Caco-2 (cell line): ENCODE measurements at regions not wholly inside any gene's neighbourhood (a gene's known extent, or its start where the extent isn't known, plus 50 kb on each side); places are given as distances from the start of the nearest gene placed in this dataset.

Experiments
- BruUV-seq: library from RNA; stranded (reverse); fragments of 400-500 nt; replicated peaks from 2 replicates; lab custom pipeline; 2021; lab: Mats Ljungman, UMichigan
- CTCF ChIA-PET: fragments of 300-600 bp; sonication (Branson Sonifier 250); formaldehyde crosslinking; loops from one replicate; lab custom pipeline; 2022; ENCODE audit warnings: antibody characterized with exemption; lab: Charles Lee
- POLR2A ChIA-PET: fragments of 300-600 bp; sonication (Branson Sonifier 250); formaldehyde crosslinking; loops from one replicate; lab custom pipeline; 2022; ENCODE audit warnings: antibody characterized with exemption; lab: Charles Lee
- DNase-seq, 2 experiments: peaks; one replicate each; pipeline versions ENCODE4 v3.0.0 to v3.0.0-alpha.2; 2020 to 2022
- H3K27me3 ChIP-seq: replicated peaks from 2 replicates; pipeline ENCODE4 v1.6.0; 2011; ENCODE audit warnings: low read length; ENCODE audit not compliant: control insufficient read depth, insufficient read depth
- H3K36me3 ChIP-seq: 2 replicates; pipeline ENCODE4 v1.5.1; 2011; ENCODE audit warnings: low read length; ENCODE audit not compliant: control insufficient read depth, insufficient read depth
- H3K4me1 ChIP-seq: fragments of 250-450 bp; sonication (Bioruptor Pico); 2 replicates; pipeline ENCODE4 v1.5.1; 2020; ENCODE audit warnings: mild to moderate bottlenecking
- H3K4me3 ChIP-seq: 2 replicates; pipeline ENCODE4 v1.5.1; 2011; ENCODE audit warnings: low read depth, mild to moderate bottlenecking, control low read depth, low read length
- H3K9me3 ChIP-seq: fragments of 250-450 bp; sonication (Bioruptor Pico); 2 replicates; pipeline ENCODE4 v1.5.1; 2020; ENCODE audit warnings: mild to moderate bottlenecking, moderate library complexity
- H3K27ac Mint-ChIP-seq: one replicate; pipeline ENCODE4 v1.8.0; 2022; ENCODE audit warnings: mixed read lengths; ENCODE audit not compliant: unreplicated experiment
- H3K27me3 Mint-ChIP-seq: one replicate; pipeline ENCODE4 v1.8.0; 2022; ENCODE audit warnings: mixed read lengths; ENCODE audit not compliant: insufficient read depth, unreplicated experiment
- H3K36me3 Mint-ChIP-seq: one replicate; pipeline ENCODE4 v1.8.0; 2022; ENCODE audit warnings: mild to moderate bottlenecking, mixed read lengths; ENCODE audit not compliant: insufficient read depth, unreplicated experiment
- H3K4me1 Mint-ChIP-seq: one replicate; pipeline ENCODE4 v1.8.0; 2022; ENCODE audit warnings: low read depth, mixed read lengths; ENCODE audit not compliant: unreplicated experiment
- H3K4me3 Mint-ChIP-seq: one replicate; pipeline ENCODE4 v1.8.0; 2022; ENCODE audit warnings: mild to moderate bottlenecking, moderate library complexity, mixed read lengths; ENCODE audit not compliant: unreplicated experiment
- H3K9me3 Mint-ChIP-seq: one replicate; pipeline ENCODE4 v1.8.0; 2022; ENCODE audit warnings: mixed read lengths; ENCODE audit not compliant: unreplicated experiment
- CTCF ChIP-seq, 2 experiments: fragments of 200-600 bp in 1 of 2; IDR thresholded peaks; 1 replicate in 1 of 2; 2 replicates in 1 of 2; pipeline versions ENCODE4 v1.5.1 to v1.8.0; 2011 to 2022; ENCODE audit warnings: antibody characterized with exemption in 1 of 2, control low read depth in 1 of 2, inconsistent platforms in 1 of 2, low read depth in 1 of 2, low read length in 1 of 2, mild to moderate bottlenecking in 1 of 2, moderate library complexity in 1 of 2; ENCODE audit not compliant: insufficient read depth in 1 of 2, severe bottlenecking in 1 of 2, unreplicated experiment in 1 of 2
- intact Hi-C: fragments of 100-400 bp; cut with micrococcal nuclease; formaldehyde crosslinking; loops from one replicate; pipeline ENCODE4 v1.10.0; 2022; ENCODE audit not compliant: unreplicated experiment

- Histone ChIP-seq H3K9me3 (peaks cover 15% of the 10 kb centered on the region), H3K27me3 (no peaks in the 10 kb centered on the region), H3K4me3 (no peak overlapping the region), H3K36me3 (no peaks in the 10 kb centered on the region), H3K4me1 (no peaks in the 10 kb centered on the region)
- intact Hi-C loops, result no loop called here
- Mint-ChIP-seq H3K4me1 (peaks cover 24% of the 10 kb centered on the region), H3K4me3 (no peak overlapping the region), H3K9me3 (peaks cover 41% of the 10 kb centered on the region), H3K27me3 (no peaks in the 10 kb centered on the region), H3K27ac (no peak overlapping the region), H3K36me3 (peaks cover 6% of the 10 kb centered on the region)
- no peak for DNase-seq
- BruUV-seq, result no TSS peak
- CTCF ChIA-PET, result no interaction called here
- TF ChIP-seq CTCF (IDR thresholded peaks at IDR 0.05; ENCODE audit: insufficient read depth in 1 of 2, low read depth in 1 of 2, low read length in 1 of 2, severe bottlenecking in 1 of 2, unreplicated experiment in 1 of 2), result no peak
- POLR2A ChIA-PET, result no interaction called here
These were observed 171.1 kb upstream of the LYZL1 start for GRCh38 chr10:29117781-29118180.

GRCh38 chr10:29119374-29119773 is 169.5 kb upstream of the LYZL1 start:
- H3K4me3 ChIP-seq, result no peak overlapping the region
- Mint-ChIP-seq H3K27me3 (no peaks in the 10 kb centered on the region), H3K27ac (peak overlapping the region; percentile 17), H3K4me3 (no peak overlapping the region), H3K9me3 (peaks cover 31% of the 10 kb centered on the region), H3K36me3 (no peaks in the 10 kb centered on the region), H3K4me1 (peaks cover 11% of the 10 kb centered on the region)
- no peaks in the 10 kb centered on the region for H3K4me1 ChIP-seq
- BruUV-seq, result no TSS peak
- TF ChIP-seq CTCF (IDR thresholded peaks at IDR 0.05; ENCODE audit: insufficient read depth in 1 of 2, low read depth in 1 of 2, low read length in 1 of 2, severe bottlenecking in 1 of 2, unreplicated experiment in 1 of 2), result peak; percentile 56 to 67
- POLR2A ChIA-PET, result no interaction called here
- no peaks in the 10 kb centered on the region for H3K27me3 ChIP-seq
- CTCF ChIA-PET, result interaction anchor here (0.7 to 1.2 kb wide), 3 partner anchors 13 to 180 kb away, joined by 3 to 4 read pairs (median 3); no protein-coding TSS in a partner anchor
- H3K36me3 ChIP-seq, result no peaks in the 10 kb centered on the region
- peaks cover 18% of the 10 kb centered on the region for H3K9me3 ChIP-seq
- intact Hi-C loops, result no loop called here
- DNase-seq, result peak; percentile 72 to 76

GRCh38 chr10:29120216-29120615 is 168.7 kb upstream of the LYZL1 start:
- BruUV-seq, result no TSS peak
- no peaks in the 10 kb centered on the region for H3K27me3 ChIP-seq
- H3K36me3 ChIP-seq, result no peaks in the 10 kb centered on the region
- intact Hi-C loops, result no loop called here
- DNase-seq, result no peak
- no peak overlapping the region for H3K4me3 Mint-ChIP-seq
- H3K9me3 ChIP-seq, result peaks cover 18% of the 10 kb centered on the region
- no peaks in the 10 kb centered on the region for H3K36me3 Mint-ChIP-seq
- H3K27me3 Mint-ChIP-seq, result no peaks in the 10 kb centered on the region
- no peak for TF ChIP-seq CTCF (IDR thresholded peaks at IDR 0.05; ENCODE audit: insufficient read depth in 1 of 2, low read depth in 1 of 2, low read length in 1 of 2, severe bottlenecking in 1 of 2, unreplicated experiment in 1 of 2)
- H3K9me3 Mint-ChIP-seq, result peaks cover 22% of the 10 kb centered on the region
- ChIA-PET POLR2A (no interaction called here), CTCF (interaction anchor here (1.2 kb wide), 1 partner anchor 180 kb away, joined by 4 read pairs; no protein-coding TSS in a partner anchor)
- H3K4me1 Mint-ChIP-seq, result peaks cover 11% of the 10 kb centered on the region
- no peaks in the 10 kb centered on the region for H3K4me1 ChIP-seq
- no peak overlapping the region for H3K4me3 ChIP-seq
- H3K27ac Mint-ChIP-seq, result peak overlapping the region; percentile 17
